GOT3 (cell line): ENCODE measurements at regions not wholly inside any gene's neighbourhood (a gene's known extent, or its start where the extent isn't known, plus 50 kb on each side); places are given as distances from the start of the nearest gene placed in this dataset.

ENCODE experiments used
- DNase-seq: peaks from one replicate; lab custom pipeline; 2025; ENCODE audit warnings: mixed read lengths; lab: John Stamatoyannopoulos, UW

- no peak for DNase-seq
Observed at GRCh38 chr1:30405631-30406212, 317.7 kb downstream of the MATN1 start.

- DNase-seq, result no peak
Observed at GRCh38 chr1:30405081-30405480, 318.3 kb downstream of the MATN1 start.

- DNase-seq, result no peak
Observed at GRCh38 chr1:30404341-30404740, 319.0 kb downstream of the MATN1 start.

- DNase-seq, result no peak
Observed at GRCh38 chr1:30403726-30404125, 319.7 kb downstream of the MATN1 start.

GRCh38 chr1:30403061-30403645, 320.2 kb downstream of the MATN1 start:
- DNase-seq, result no peak

- DNase-seq, result no peak
Observed at GRCh38 chr1:30402031-30402430, 321.4 kb downstream of the MATN1 start.

- no peak for DNase-seq
Observed at GRCh38 chr1:30400507-30400906, 322.9 kb downstream of the MATN1 start.

GRCh38 chr1:30399026-30399425, 324.4 kb downstream of the MATN1 start:
- DNase-seq, result no peak

GRCh38 chr1:30397576-30397975, 325.8 kb downstream of the MATN1 start:
- no peak for DNase-seq

- DNase-seq, result no peak
Observed at GRCh38 chr1:30395631-30396030, 327.8 kb downstream of the MATN1 start.

- no peak for DNase-seq
Observed at GRCh38 chr1:30388386-30388785, 335.0 kb downstream of the MATN1 start.

GRCh38 chr1:30386156-30386926, 337.0 kb downstream of the MATN1 start:
- DNase-seq, result no peak

- DNase-seq, result no peak
Observed at GRCh38 chr1:30385246-30385995, 338.0 kb downstream of the MATN1 start.

GRCh38 chr1:30384286-30385245, 338.8 kb downstream of the MATN1 start:
- DNase-seq, result no peak

GRCh38 chr1:30383221-30383711, 340.1 kb downstream of the MATN1 start:
- no peak for DNase-seq

GRCh38 chr1:30382496-30382895, 340.9 kb downstream of the MATN1 start:
- no peak for DNase-seq

GRCh38 chr1:30381671-30382365, 341.6 kb downstream of the MATN1 start:
- no peak for DNase-seq

- DNase-seq, result no peak
Observed at GRCh38 chr1:30381266-30381665, 342.1 kb downstream of the MATN1 start.

- no peak for DNase-seq
Observed at GRCh38 chr1:30380625-30380984, 342.8 kb downstream of the MATN1 start.

GRCh38 chr1:30379684-30380624, 343.4 kb downstream of the MATN1 start:
- peak; percentile 28 for DNase-seq
